CD4-positive, alpha-beta T cell (primary cell): ENCODE measurements at regions not wholly inside any gene's neighbourhood (a gene's known extent, or its start where the extent isn't known, plus 50 kb on each side); places are given as distances from the start of the nearest gene placed in this dataset.

ENCODE experiments used
- ATAC-seq: fragments of 200-7000 bp; cut with Tn5 transposase; one replicate; pipeline ENCODE4 v1.10.0; 2022; ENCODE audit warnings: mild to moderate bottlenecking; ENCODE audit not compliant: poor library complexity
- CTCF ChIA-PET: fragments of 350-600 bp; sonication (Branson Sonifier 250); formaldehyde crosslinking; loops from one replicate; lab custom pipeline; 2021; ENCODE audit warnings: antibody characterized with exemption, inconsistent platforms; lab: Charles Lee
- POLR2A ChIA-PET: fragments of 350-600 bp; sonication (Branson Sonifier 250); formaldehyde crosslinking; loops from one replicate; lab custom pipeline; 2021; ENCODE audit warnings: antibody characterized with exemption, inconsistent platforms; lab: Charles Lee
- DNase-seq, 14 experiments: peaks; one replicate each; pipeline ENCODE4 v3.0.0-alpha.2; 2013 to 2020; ENCODE audit warnings: mixed read lengths in 2 of 14
- H3K27ac ChIP-seq, 2 donors: one replicate each; pipeline versions ENCODE4 v1.5.1 to v1.7.0; 2013; ENCODE audit warnings: low read length in 2 of 2, low read depth in 1 of 2, mild to moderate bottlenecking in 1 of 2
- H3K27me3 ChIP-seq, 2 experiments: 1 replicate in 1 of 2; 2 replicates in 1 of 2; pipeline versions ENCODE4 v1.6.1 to v1.7.0; 2013; ENCODE audit warnings: low read length in 2 of 2, control low read depth in 1 of 2, mild to moderate bottlenecking in 1 of 2, moderate library complexity in 1 of 2; ENCODE audit not compliant: insufficient read depth in 2 of 2, control insufficient read depth in 1 of 2
- H3K36me3 ChIP-seq: one replicate; pipeline ENCODE4 v1.6.1; 2013; ENCODE audit warnings: low read length, control low read depth; ENCODE audit not compliant: insufficient read depth
- H3K4me1 ChIP-seq: one replicate; pipeline ENCODE4 v1.6.1; 2013; ENCODE audit warnings: low read length, control low read depth; ENCODE audit not compliant: insufficient read depth
- H3K4me3 ChIP-seq: one replicate; pipeline ENCODE4 v1.5.1; 2013; ENCODE audit warnings: mild to moderate bottlenecking, low read length, moderate library complexity
- H3K9me3 ChIP-seq, 2 experiments: 1 replicate in 1 of 2; 2 replicates in 1 of 2; pipeline versions ENCODE4 v1.6.1 to v1.7.0; 2013; ENCODE audit warnings: low read length in 2 of 2, mild to moderate bottlenecking in 2 of 2, control low read depth in 1 of 2, moderate library complexity in 1 of 2; ENCODE audit not compliant: control insufficient read depth in 1 of 2, insufficient read depth in 1 of 2
- H3K27ac Mint-ChIP-seq: one replicate; pipeline ENCODE4 v1.8.0; 2020; ENCODE audit warnings: mixed read lengths
- H3K27me3 Mint-ChIP-seq: one replicate; pipeline ENCODE4 v1.8.0; 2021; ENCODE audit warnings: mixed read lengths
- H3K36me3 Mint-ChIP-seq: one replicate; pipeline ENCODE4 v1.8.0; 2021; ENCODE audit warnings: low read depth, mixed read lengths
- H3K4me1 Mint-ChIP-seq: one replicate; pipeline ENCODE4 v1.8.0; 2021; ENCODE audit warnings: low read depth, mixed read lengths
- H3K4me3 Mint-ChIP-seq: one replicate; pipeline ENCODE4 v1.8.0; 2020; ENCODE audit warnings: mild to moderate bottlenecking, mixed read lengths
- H3K9me3 Mint-ChIP-seq: one replicate; pipeline ENCODE4 v1.8.0; 2020; ENCODE audit warnings: mixed read lengths
- CTCF ChIP-seq: fragments of 200-600 bp; IDR thresholded peaks from one replicate; pipeline ENCODE4 v1.8.0; 2022; ENCODE audit warnings: antibody characterized with exemption, mild to moderate bottlenecking
- intact Hi-C, 2 experiments: fragments of 100-400 bp; cut with DNase I in 1 of 2; cut with micrococcal nuclease in 1 of 2; formaldehyde crosslinking; loops; one replicate each; pipeline versions ENCODE4 v1.15.1 to v1.9.0; 2023 to 2025; cut with DNase I, micrococcal nuclease

GRCh38 chr15:47887241-47887800, 170.0 kb downstream of the SEMA6D start:
- intact Hi-C loops = no loop called here
- H3K4me3 ChIP-seq = no peak overlapping the region
- no peak for ATAC-seq
- H3K27ac Mint-ChIP-seq = no peak overlapping the region
- H3K4me1 Mint-ChIP-seq = no peaks in the 10 kb centered on the region
- no peaks in the 10 kb centered on the region for H3K36me3 ChIP-seq
- no peak overlapping the region for H3K4me3 Mint-ChIP-seq
- no peaks in the 10 kb centered on the region for H3K4me1 ChIP-seq
- no peak for DNase-seq
- CTCF ChIA-PET = no interaction called here
- TF ChIP-seq CTCF = no peak
- no peaks in the 10 kb centered on the region for H3K9me3 ChIP-seq
- no peaks in the 10 kb centered on the region for H3K36me3 Mint-ChIP-seq
- H3K27me3 ChIP-seq = no peaks in the 10 kb centered on the region
- no peaks in the 10 kb centered on the region for H3K9me3 Mint-ChIP-seq
- peaks cover 8% of the 10 kb centered on the region for H3K27me3 Mint-ChIP-seq
- POLR2A ChIA-PET = no interaction called here
- H3K27ac ChIP-seq = no peak overlapping the region

DNA sequence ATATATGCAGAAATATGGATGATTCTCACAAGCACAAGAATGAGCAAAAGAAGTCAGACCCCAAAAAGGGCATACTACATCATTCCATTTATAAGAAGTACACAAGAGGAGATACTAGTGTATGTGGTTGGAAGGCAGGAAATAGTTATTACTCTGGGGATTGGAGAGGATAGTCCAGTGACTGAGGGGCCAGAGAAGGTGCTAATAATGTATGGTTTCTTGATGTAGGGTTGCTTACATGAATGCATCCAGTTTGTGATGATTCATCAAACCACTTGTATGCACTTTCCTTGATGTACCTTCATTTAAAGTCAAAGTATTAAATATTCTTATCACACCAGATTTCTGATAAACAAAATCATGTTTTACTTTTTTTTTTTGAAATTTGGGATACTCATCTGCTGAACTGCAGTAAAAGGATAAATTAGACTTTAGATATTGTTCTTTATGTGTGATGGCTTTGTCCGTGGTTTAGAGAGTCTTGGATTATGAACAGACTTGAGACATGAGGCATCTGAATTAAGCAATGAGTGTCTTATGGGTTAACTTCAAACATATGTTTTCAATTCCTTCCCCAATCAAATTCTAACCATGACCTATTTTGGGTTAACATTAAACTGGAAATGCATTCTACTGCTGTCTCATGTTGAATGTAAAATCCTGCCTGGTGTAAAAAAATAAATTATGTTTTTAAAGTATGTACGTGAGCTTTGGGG, 171.2 kb downstream of the SEMA6D start:
- no peak for ATAC-seq
- H3K4me1 ChIP-seq = no peaks in the 10 kb centered on the region
- no peaks in the 10 kb centered on the region for H3K27me3 ChIP-seq
- no peaks in the 10 kb centered on the region for H3K9me3 ChIP-seq
- H3K4me3 ChIP-seq = no peak overlapping the region
- no peak for DNase-seq
- POLR2A ChIA-PET = no interaction called here
- Mint-ChIP-seq H3K27me3 (peaks cover 12% of the 10 kb centered on the region), H3K4me1 (no peaks in the 10 kb centered on the region), H3K9me3 (no peaks in the 10 kb centered on the region), H3K36me3 (no peaks in the 10 kb centered on the region), H3K27ac (no peak overlapping the region), H3K4me3 (no peak overlapping the region)
- no peaks in the 10 kb centered on the region for H3K36me3 ChIP-seq
- TF ChIP-seq CTCF = no peak
- CTCF ChIA-PET = no interaction called here
- H3K27ac ChIP-seq = no peak overlapping the region
- intact Hi-C loops = no loop called here

DNA sequence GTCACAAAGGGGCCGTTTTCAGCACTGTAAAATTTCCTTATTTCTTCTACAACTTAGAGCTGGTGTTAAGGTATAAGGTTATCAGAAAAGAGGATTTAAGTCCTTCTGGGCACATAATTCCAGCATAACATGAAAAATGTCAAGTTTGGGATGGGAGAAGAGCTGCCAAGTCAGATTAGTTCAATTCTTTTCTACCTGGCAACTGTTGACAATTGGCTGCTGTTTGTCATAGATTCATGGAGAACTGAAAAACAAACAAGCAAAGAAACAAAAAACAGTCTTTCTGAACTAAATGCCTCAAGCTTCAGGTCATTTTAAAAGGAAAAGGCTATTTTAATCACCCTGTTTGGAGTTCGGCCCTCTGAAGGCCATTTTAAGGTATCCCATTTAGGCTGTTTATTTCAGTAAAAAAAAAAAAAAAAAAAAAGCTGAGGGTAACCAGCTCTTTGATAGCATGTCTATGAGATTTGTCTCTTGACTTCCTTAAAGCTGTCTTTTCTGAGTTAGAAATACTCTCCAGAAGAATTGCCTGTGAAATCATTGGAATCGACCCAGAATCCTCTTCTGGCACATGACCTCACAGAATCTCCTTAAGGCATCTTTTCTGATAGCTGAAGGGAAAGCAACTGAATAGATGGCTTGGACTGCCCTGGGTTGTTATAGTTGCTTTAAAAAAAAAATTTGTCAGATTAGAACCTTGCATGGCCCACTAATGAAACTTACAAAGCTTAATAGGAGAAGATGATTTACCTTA, 173.3 kb downstream of the SEMA6D start:
- H3K9me3 ChIP-seq = no peaks in the 10 kb centered on the region
- no peak overlapping the region for H3K27ac ChIP-seq
- intact Hi-C loops = no loop called here
- H3K4me3 Mint-ChIP-seq = no peak overlapping the region
- no peaks in the 10 kb centered on the region for H3K36me3 Mint-ChIP-seq
- no peak for ATAC-seq
- H3K36me3 ChIP-seq = no peaks in the 10 kb centered on the region
- no peak overlapping the region for H3K4me3 ChIP-seq
- H3K9me3 Mint-ChIP-seq = no peaks in the 10 kb centered on the region
- no peak overlapping the region for H3K27ac Mint-ChIP-seq
- H3K27me3 Mint-ChIP-seq = peaks cover 12% of the 10 kb centered on the region
- ChIA-PET POLR2A (no interaction called here), CTCF (no interaction called here)
- no peaks in the 10 kb centered on the region for H3K4me1 Mint-ChIP-seq
- no peak for TF ChIP-seq CTCF
- DNase-seq = no peak
- no peaks in the 10 kb centered on the region for H3K4me1 ChIP-seq
- H3K27me3 ChIP-seq = no peaks in the 10 kb centered on the region
